Fibroblast of skin of scalp (primary cell): ENCODE measurements at regions not wholly inside any gene's neighbourhood (a gene's known extent, or its start where the extent isn't known, plus 50 kb on each side); places are given as distances from the start of the nearest gene placed in this dataset.
A peak's percentile ranks its signal among the peaks of the same experiment; 100 is the strongest.

Experiments used
- DNase-seq: peaks from one replicate; pipeline ENCODE4 v3.0.0-alpha.2; 2013

DNA sequence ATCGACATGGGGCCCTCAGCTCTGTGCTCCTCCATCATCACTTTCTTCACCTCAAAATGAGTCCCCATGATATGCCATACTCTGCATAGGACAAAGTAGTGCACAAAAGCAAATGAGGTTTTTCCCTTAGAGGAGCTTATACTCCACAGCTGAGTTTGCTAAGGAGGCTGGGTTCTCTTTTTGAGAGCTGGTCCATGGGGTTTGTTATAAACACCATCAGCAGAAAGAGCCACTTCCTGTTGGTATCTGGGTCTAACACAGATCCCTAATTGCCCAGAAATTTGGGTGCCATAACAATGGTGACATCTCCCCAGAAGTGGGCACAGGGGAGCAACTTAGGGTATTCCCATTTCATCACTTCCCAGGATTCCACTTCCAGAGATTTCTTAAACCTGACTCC lies 395.7 kb downstream of the FOXO1 start:
- no peak for DNase-seq

- no peak for DNase-seq
Observed at GRCh38 chr13:40271271-40271885, 395.1 kb downstream of the FOXO1 start.

- DNase-seq = peak; percentile 83
Observed at GRCh38 chr13:40271931-40272775, 394.3 kb downstream of the FOXO1 start.

DNA sequence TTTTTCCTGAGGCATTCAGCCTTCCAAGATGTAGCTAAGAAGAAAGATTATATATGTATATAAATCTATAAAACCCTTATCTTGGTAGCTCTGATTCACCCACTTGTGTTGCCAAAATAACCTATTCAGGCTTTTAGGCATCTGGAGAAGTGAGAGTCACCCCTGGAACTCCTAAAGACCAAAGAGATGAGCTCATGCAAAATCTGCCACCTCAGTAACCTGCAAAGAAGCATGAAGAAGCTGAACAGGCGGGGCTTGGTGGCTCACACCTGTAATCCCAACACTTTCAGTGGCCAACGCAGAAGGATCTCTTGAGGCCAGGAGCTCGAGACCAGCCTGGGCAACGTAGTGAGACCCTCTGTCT lies 393.7 kb downstream of the FOXO1 start:
- DNase-seq = peak; percentile 6

DNA sequence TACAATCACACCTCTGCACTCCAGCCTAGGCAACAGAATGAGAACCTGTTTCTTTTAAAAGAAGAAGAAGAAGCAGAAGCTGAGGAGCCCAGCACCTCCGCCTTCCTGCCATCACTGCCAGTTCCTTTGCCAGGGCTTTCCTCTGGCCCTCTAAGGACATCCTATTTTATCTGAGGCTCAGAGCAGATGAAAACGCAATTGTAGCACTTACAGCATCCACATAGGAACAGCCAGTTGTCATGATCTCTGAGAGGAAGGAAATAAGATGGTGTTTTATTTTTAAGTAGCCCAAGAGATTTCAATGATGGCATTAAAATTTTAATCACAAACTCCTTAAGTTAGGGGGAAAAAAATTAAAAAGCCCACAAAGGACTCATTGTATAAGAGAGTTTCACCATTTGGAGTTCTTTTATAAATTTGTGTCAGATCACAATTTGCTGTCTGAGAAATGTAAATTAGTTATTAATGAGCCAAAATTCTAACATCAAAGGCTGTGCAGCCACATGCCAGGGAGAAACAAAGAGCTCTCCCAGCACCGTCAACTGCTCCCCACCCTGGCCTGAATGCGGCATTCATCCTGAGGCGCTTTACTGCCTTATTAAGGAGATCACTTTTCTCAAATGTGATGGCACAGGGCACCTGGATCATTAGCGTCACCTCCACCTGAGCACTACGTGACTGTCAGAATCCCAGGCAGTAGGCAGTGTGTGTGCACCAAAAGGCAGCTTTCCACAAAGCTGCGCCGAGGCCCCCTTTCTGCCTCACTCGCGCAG lies 393.0 kb downstream of the FOXO1 start:
- no peak for DNase-seq

DNA sequence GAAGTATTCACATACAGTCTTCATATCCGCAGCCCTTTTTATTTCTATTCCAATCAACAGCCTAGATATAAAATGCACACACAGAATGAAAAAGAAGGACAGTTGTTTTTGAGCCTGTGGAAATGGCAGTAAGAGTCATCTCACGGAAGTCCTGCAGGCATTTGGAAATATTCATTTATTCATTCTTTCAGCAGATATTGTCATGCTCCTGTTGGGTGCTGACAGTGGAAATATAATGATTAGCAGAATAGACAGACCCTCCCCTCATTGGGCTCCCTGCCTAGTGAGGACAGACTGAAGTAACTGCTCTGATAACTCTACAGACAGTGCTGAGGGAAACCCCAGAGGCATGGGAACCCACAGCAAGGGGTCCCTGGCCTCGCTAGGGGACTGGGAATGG lies 392.3 kb downstream of the FOXO1 start:
- DNase-seq = no peak

DNA sequence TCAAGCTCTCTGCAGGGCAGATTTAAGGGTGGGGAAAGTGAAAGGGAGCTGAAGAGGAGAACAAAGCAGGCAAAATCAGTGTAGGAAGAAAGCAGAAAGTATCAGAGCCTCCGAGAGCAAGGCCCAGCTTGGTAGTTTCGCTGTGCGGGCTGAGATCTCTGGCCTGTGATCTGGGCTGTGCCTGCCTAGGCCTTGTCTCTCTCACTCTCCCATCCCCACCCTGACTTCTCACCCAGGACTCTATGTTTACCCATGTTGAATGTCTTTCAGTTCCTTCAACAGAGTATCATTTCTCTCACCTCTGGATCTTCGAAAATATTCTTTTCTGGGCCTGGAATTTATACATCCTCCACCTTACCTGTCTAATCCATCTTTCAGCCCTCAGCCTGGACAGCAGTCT lies 391.3 kb downstream of the FOXO1 start:
- DNase-seq = no peak

DNA sequence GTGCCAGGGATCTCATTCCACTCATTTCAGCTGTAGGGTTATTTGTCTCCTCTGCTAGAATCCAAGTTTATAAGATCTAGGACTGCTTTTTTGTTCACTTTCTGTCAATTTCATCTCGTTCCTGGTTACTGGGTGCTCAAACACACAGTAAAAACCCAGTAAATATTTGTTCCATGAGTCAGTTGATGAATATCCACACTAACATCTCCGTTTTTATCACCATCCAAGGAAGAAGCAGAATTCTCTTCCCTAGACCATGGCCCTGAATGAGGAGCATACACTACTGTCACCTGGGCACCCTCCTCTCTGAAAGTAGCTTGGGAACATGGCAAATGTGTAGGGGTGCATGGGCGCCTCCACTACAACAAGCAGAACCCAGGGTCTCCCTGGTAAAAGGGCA lies 390.8 kb downstream of the FOXO1 start:
- peak; percentile 2 for DNase-seq

GRCh38 chr13:40283666-40284065 lies 382.8 kb downstream of the FOXO1 start:
- DNase-seq = no peak

- no peak for DNase-seq
Observed at GRCh38 chr13:40285634-40286033, 380.8 kb downstream of the FOXO1 start.

DNA sequence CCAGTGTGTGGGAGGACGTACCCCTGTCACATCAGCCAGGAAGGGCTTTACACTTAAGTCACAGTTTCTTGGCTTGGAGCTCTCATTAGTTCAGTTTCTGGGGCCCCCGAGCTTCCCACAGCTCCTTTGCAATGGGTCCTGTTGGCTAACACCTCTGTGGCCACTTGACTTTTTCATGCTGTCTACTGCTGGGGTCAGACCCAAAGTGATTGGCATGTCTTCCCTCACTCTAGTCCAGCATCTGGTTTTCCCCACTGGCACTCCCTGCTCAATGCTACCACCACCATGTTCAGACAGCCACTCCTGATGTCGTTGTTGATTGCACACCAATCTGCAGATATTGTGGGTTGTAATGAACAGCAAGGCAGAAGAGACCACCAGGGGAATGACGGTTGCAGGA lies 379.0 kb downstream of the FOXO1 start:
- no peak for DNase-seq

DNA sequence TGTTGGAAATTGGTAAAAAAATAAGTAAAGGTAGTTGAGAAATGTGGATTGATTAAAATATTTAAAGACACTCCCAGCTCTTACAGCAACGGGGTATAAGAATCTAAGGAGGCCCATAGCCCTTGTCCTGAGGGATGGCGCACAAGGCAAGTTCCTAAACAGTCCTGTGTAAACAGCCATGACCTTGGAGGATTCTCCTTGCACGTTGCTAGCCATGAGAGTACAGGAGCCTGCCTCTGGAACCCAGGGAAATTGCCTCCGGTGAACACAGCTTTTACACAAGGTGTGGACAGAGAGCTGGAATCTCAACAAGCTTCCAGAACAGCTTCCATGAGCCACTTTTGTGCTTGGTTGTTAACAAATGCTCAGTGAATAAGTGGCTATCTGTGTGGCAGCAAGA lies 378.2 kb downstream of the FOXO1 start:
- no peak for DNase-seq

DNA sequence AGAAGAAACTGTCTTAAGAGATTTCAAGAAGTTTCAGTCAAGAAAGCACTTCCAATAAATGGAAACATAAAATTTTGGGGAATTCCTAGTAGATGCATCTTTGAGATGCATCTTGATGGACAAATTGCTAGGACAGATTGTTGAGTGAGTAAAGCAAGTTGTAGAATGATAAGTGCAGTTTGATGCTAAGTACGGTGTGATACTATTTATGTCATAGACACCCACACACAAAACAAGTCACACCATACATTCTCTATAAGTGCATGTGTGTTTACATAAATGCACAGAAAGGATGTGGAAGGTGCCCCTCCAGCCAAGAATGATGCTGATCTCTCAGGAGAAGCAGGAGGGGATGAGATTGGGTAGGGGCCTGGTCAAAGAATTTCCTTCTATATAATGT lies 375.7 kb downstream of the FOXO1 start:
- no peak for DNase-seq

GRCh38 chr13:40292108-40292507 lies 374.3 kb downstream of the FOXO1 start:
- DNase-seq = no peak

GRCh38 chr13:40292536-40292935 lies 373.9 kb downstream of the FOXO1 start:
- DNase-seq = no peak

GRCh38 chr13:40302351-40302750 lies 364.1 kb downstream of the FOXO1 start:
- no peak for DNase-seq

- DNase-seq = no peak
Observed at GRCh38 chr13:40304391-40304790, 362.1 kb downstream of the FOXO1 start.

DNA sequence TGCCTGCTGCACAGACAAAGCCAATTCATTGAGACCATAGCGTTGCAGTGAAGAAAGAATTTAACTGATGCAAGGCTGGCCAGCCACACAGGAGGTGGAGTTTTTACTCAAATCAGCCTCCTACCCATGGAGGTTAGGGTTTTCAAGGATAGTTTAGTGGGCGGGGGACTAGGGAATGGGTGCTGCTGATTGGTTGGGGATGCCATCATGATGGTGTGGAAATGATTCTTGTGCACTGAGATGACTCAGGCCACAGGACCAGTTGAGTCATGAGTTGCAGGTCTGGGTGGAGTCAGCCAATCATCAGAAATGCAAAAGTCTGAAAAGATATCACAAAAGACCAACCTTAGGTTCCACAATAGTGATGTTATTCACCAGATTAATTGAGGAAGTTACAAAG lies 359.6 kb downstream of the FOXO1 start:
- no peak for DNase-seq

DNA sequence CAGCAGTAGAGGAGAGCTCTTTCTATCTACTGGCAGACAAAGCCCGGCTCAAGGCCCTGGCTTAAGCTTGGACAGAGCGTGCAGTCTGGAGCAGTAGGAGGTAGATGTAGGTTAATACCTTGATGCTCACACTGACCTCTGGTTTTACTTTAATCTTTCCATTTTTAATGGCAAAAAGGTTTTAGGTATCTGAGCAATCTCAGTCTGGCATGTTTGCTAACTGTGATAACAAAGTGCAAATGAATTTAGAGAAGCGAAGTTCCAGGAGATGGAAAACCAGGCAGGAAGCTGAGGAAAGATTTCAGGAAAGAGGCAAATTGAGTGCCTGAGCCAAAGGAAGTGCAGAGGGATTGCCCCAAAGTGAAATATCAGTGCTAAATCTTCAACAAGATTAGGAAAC lies 356.6 kb downstream of the FOXO1 start:
- DNase-seq = no peak

DNA sequence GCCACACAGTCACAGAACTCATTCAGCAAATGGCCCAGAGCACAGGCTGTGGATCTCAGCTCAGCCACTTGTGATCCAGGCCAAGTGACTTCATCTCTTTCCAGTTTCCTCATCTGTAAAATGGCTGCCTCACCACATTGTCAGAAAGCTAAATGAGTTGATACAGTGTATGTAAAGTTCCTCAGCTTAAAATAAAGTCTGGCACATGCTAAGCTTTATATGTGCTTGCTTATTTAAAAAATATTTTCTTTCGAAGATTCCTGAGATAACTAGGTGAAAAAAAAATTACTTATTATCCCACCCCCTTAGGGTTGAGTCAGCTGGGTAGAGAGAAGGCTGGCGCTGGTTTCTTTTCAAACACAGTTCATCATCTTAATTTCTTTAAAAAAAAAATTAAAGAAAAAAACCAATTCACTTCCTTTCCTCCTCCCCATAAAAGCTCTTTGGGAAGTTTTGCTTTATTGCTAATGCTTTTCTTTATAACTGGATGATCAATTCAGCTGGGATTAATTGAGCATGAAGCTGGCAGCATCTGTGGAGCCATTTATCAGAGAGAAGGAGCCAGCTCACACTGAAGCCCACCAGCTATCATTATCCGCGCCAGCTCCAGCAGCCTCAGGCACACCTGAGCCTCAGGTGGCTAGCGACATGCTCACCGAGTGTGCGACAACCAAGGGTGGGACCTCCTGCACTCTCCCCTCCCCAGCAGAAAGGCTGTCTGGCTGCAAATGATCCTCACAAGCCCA lies 354.9 kb downstream of the FOXO1 start:
- DNase-seq = no peak

DNA sequence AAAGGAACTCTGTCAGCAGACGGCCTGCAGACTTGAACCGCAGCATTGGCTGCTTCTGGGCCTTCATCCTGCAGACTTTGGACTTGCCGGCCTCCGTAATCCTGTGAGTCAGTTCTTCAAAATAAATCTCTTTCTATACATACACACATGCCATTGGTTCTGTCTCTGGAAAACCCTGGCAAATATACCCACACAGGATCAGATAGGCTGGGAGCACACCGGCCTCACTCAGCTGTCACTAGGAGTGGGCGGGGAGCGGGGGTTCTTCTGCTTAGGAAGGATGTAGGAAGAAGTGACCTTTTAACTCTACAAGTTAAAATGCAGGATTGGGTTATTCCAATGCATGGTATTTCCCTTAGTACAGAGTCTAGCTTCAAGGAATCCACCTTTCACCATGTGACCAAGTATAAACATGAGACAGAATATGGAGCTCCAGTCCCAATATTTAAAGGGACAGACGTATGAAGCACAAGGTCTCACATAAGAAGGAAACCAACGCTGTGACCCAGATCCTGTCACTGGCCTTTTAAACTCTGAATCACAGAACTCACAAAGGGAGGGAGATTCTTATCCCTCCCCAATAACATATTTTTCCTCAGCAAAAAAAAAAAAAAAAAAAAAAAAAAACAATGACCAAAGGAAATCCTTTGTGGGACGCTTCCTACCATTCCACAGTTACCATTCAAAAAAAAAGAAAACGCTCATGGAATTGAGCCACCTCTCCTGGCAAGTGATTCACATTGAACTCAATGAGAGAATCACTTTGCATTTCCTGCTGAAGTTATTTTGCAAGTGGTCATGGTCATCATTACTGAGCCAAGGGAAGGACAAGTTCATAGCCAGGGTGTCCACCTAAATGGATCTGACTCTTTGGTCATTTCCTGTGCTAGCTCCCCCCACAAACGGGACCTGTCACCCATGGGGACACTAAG lies 352.9 kb downstream of the FOXO1 start:
- DNase-seq = no peak
